CD4-positive, alpha-beta memory T cell (primary cell): ENCODE measurements at regions not wholly inside any gene's neighbourhood (a gene's known extent, or its start where the extent isn't known, plus 50 kb on each side); places are given as distances from the start of the nearest gene placed in this dataset.

Experiments used
- CTCF ChIA-PET: fragments of 350-600 bp; sonication (Branson Sonifier 250); formaldehyde crosslinking; loops from one replicate; lab custom pipeline; 2021; ENCODE audit warnings: inconsistent platforms; ENCODE audit not compliant: partially characterized antibody; lab: Charles Lee
- POLR2A ChIA-PET: fragments of 350-600 bp; sonication (Branson Sonifier 250); formaldehyde crosslinking; loops from one replicate; lab custom pipeline; 2021; ENCODE audit not compliant: partially characterized antibody; lab: Charles Lee
- DNase-seq, 5 donors: peaks; one replicate each; pipeline versions ENCODE4 v3.0.0 to v3.0.0-alpha.2; 2020 to 2022; ENCODE audit warnings: mixed read lengths in 1 of 5
- H3K27ac ChIP-seq: one replicate; pipeline ENCODE4 v1.7.0; 2013; ENCODE audit warnings: low read depth, low read length
- H3K27me3 ChIP-seq: 2 replicates; pipeline ENCODE4 v1.7.0; 2013; ENCODE audit warnings: mild to moderate bottlenecking, low read length, moderate library complexity; ENCODE audit not compliant: insufficient read depth
- H3K36me3 ChIP-seq: 2 replicates; pipeline ENCODE4 v1.7.0; 2013; ENCODE audit warnings: mild to moderate bottlenecking, low read length, moderate library complexity; ENCODE audit not compliant: insufficient read depth
- H3K4me1 ChIP-seq: 2 replicates; pipeline ENCODE4 v1.7.0; 2013; ENCODE audit warnings: mild to moderate bottlenecking, low read length, moderate library complexity; ENCODE audit not compliant: insufficient read depth
- H3K4me3 ChIP-seq, 2 donors: one replicate each; pipeline ENCODE4 v1.7.0; 2013; ENCODE audit warnings: low read length in 2 of 2, mild to moderate bottlenecking in 1 of 2
- H3K9me3 ChIP-seq, 2 donors: one replicate each; pipeline ENCODE4 v1.7.0; 2013; ENCODE audit warnings: low read length in 2 of 2, control low read depth in 1 of 2; ENCODE audit not compliant: control insufficient read depth in 1 of 2
- H3K27ac Mint-ChIP-seq, 7 donors: one replicate each; pipeline ENCODE4 v1.8.0; 2020 to 2021; ENCODE audit warnings: mixed read lengths in 7 of 7, mild to moderate bottlenecking in 6 of 7, inconsistent platforms in 3 of 7, moderate library complexity in 3 of 7
- H3K27me3 Mint-ChIP-seq, 2 donors: one replicate each; pipeline ENCODE4 v1.8.0; 2020 to 2021; ENCODE audit warnings: mixed read lengths in 2 of 2
- H3K36me3 Mint-ChIP-seq, 2 donors: one replicate each; pipeline ENCODE4 v1.8.0; 2020 to 2021; ENCODE audit warnings: mixed read lengths in 2 of 2, inconsistent platforms in 1 of 2, mild to moderate bottlenecking in 1 of 2
- H3K4me1 Mint-ChIP-seq, 4 donors: one replicate each; pipeline ENCODE4 v1.8.0; 2020 to 2021; ENCODE audit warnings: mixed read lengths in 4 of 4, mild to moderate bottlenecking in 1 of 4
- H3K4me3 Mint-ChIP-seq, 8 donors: one replicate each; pipeline ENCODE4 v1.8.0; 2020 to 2021; ENCODE audit warnings: mixed read lengths in 8 of 8, mild to moderate bottlenecking in 7 of 8, moderate library complexity in 6 of 8, inconsistent platforms in 3 of 8
- H3K9me3 Mint-ChIP-seq, 8 donors: one replicate each; pipeline ENCODE4 v1.8.0; 2020 to 2021; ENCODE audit warnings: mixed read lengths in 8 of 8, mild to moderate bottlenecking in 5 of 8, inconsistent platforms in 3 of 8, moderate library complexity in 1 of 8
- intact Hi-C: fragments of 100-400 bp; cut with micrococcal nuclease; formaldehyde crosslinking; loops from one replicate; pipeline ENCODE4 v1.15.1; 2023

DNA sequence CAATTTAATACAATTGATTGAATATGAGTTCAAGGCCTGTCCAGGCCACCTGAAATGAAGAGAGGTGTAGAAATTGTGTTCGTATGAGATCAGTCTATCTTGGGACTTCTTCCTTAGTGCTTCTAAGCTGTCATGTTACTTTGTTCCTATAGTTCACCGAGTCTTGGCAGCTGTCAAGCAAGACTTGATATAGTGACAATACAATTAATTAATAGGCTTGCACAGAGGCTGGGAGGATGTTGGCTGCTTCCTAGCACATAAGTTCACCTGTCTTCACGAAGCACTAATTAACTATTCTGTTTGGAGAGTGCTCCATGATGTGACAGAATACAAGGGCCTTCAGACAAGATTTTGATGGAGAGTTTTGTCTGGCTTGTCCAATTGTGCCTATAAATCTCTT, 103.7 kb upstream of the CD96 start:
- no peaks in the 10 kb centered on the region for H3K36me3 Mint-ChIP-seq
- POLR2A ChIA-PET = no interaction called here
- no peaks in the 10 kb centered on the region for H3K9me3 ChIP-seq
- H3K27me3 ChIP-seq = no peaks in the 10 kb centered on the region
- no peak overlapping the region for H3K27ac Mint-ChIP-seq
- no peak overlapping the region for H3K27ac ChIP-seq
- intact Hi-C loops = no loop called here
- no peak overlapping the region for H3K4me3 Mint-ChIP-seq
- H3K4me1 ChIP-seq = no peaks in the 10 kb centered on the region
- DNase-seq = no peak
- H3K27me3 Mint-ChIP-seq = peaks cover 0 to 1% of the 10 kb centered on the region in 2 donors
- no peaks in the 10 kb centered on the region for H3K4me1 Mint-ChIP-seq
- H3K9me3 Mint-ChIP-seq = peaks cover 0 to 5% (median 0%) of the 10 kb centered on the region in 8 donors
- H3K36me3 ChIP-seq = no peaks in the 10 kb centered on the region
- CTCF ChIA-PET = no interaction called here
- H3K4me3 ChIP-seq = no peak overlapping the region

GRCh38 chr3:111454551-111454950, 87.4 kb upstream of the CD96 start:
- CTCF ChIA-PET = no interaction called here
- H3K4me3 ChIP-seq = no peak overlapping the region
- Mint-ChIP-seq H3K36me3 (no peaks in the 10 kb centered on the region), H3K9me3 (no peaks in the 10 kb centered on the region), H3K27ac (no peak overlapping the region), H3K4me3 (no peak overlapping the region), H3K27me3 (no peaks in the 10 kb centered on the region), H3K4me1 (peaks cover 0 to 5% (median 2%) of the 10 kb centered on the region in 4 donors)
- intact Hi-C loops = no loop called here
- DNase-seq = no peak
- no peaks in the 10 kb centered on the region for H3K36me3 ChIP-seq
- no peak overlapping the region for H3K27ac ChIP-seq
- H3K4me1 ChIP-seq = no peaks in the 10 kb centered on the region
- H3K9me3 ChIP-seq = no peaks in the 10 kb centered on the region
- POLR2A ChIA-PET = no interaction called here
- H3K27me3 ChIP-seq = no peaks in the 10 kb centered on the region

- no peaks in the 10 kb centered on the region for H3K27me3 ChIP-seq
- H3K27ac ChIP-seq = no peak overlapping the region
- H3K27ac Mint-ChIP-seq = no peak overlapping the region
- ChIA-PET POLR2A (no interaction called here), CTCF (no interaction called here)
- H3K4me1 Mint-ChIP-seq = no peaks in the 10 kb centered on the region
- H3K36me3 ChIP-seq = no peaks in the 10 kb centered on the region
- no peaks in the 10 kb centered on the region for H3K9me3 ChIP-seq
- H3K4me3 ChIP-seq = no peak overlapping the region
- peaks cover 0 to 4% (median 2%) of the 10 kb centered on the region in 8 donors for H3K9me3 Mint-ChIP-seq
- no peak overlapping the region for H3K4me3 Mint-ChIP-seq
- no peaks in the 10 kb centered on the region for H3K27me3 Mint-ChIP-seq
- H3K36me3 Mint-ChIP-seq = no peaks in the 10 kb centered on the region
- intact Hi-C loops = no loop called here
- no peak for DNase-seq
- H3K4me1 ChIP-seq = no peaks in the 10 kb centered on the region
These were observed 76.8 kb upstream of the CD96 start for GRCh38 chr3:111465081-111465670.

GRCh38 chr3:111470032-111470431, 72.0 kb upstream of the CD96 start:
- Mint-ChIP-seq H3K36me3 (peaks cover 0 to 9% of the 10 kb centered on the region in 2 donors), H3K27me3 (peaks cover 1 to 2% of the 10 kb centered on the region in 2 donors), H3K27ac (no peak overlapping the region), H3K4me1 (no peaks in the 10 kb centered on the region), H3K4me3 (no peak overlapping the region), H3K9me3 (peaks cover 2 to 8% (median 5%) of the 10 kb centered on the region in 8 donors)
- Histone ChIP-seq H3K4me1 (no peaks in the 10 kb centered on the region), H3K27ac (no peak overlapping the region), H3K9me3 (no peaks in the 10 kb centered on the region), H3K27me3 (no peaks in the 10 kb centered on the region), H3K36me3 (no peaks in the 10 kb centered on the region), H3K4me3 (no peak overlapping the region)
- ChIA-PET POLR2A (no interaction called here), CTCF (no interaction called here)
- intact Hi-C loops = no loop called here
- no peak for DNase-seq

- H3K9me3 ChIP-seq = no peaks in the 10 kb centered on the region
- intact Hi-C loops = no loop called here
- H3K4me3 Mint-ChIP-seq = no peak overlapping the region
- no peak overlapping the region for H3K27ac Mint-ChIP-seq
- H3K36me3 ChIP-seq = no peaks in the 10 kb centered on the region
- H3K9me3 Mint-ChIP-seq = peaks cover 2 to 8% (median 6%) of the 10 kb centered on the region in 8 donors
- no peaks in the 10 kb centered on the region for H3K4me1 Mint-ChIP-seq
- H3K4me1 ChIP-seq = no peaks in the 10 kb centered on the region
- H3K27ac ChIP-seq = no peak overlapping the region
- ChIA-PET POLR2A (no interaction called here), CTCF (interaction anchor here (1.4 kb wide), 1 partner anchor 8 kb away, joined by 3 read pairs; no protein-coding TSS in a partner anchor)
- no peak overlapping the region for H3K4me3 ChIP-seq
- no peaks in the 10 kb centered on the region for H3K27me3 ChIP-seq
- H3K27me3 Mint-ChIP-seq = peaks cover 1 to 2% of the 10 kb centered on the region in 2 donors
- peaks cover 0 to 12% of the 10 kb centered on the region in 2 donors for H3K36me3 Mint-ChIP-seq
- DNase-seq = no peak
These were observed 70.2 kb upstream of the CD96 start for GRCh38 chr3:111471831-111472230.

DNA sequence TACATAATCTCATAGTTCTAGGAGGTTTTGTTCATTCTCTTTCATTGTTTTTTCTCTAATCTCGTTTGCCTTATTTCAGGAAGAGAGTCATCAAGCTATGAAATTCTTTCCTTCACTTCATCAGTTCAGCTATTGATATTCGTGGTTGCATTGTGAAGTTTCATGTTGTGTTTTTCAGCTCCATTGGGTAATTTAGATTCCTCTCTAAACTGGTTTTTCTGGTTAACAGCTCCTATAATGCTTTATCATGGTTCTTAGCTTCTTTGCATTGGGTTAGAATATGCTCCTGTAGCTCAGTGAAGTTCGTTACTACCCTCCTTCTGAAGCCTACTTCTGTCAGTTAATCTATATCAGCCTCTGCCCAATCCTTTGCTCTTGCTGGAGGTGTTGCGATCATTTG, 69.4 kb upstream of the CD96 start:
- no peak overlapping the region for H3K27ac ChIP-seq
- no peaks in the 10 kb centered on the region for H3K27me3 ChIP-seq
- CTCF ChIA-PET = no interaction called here
- H3K27me3 Mint-ChIP-seq = peaks cover 1 to 2% of the 10 kb centered on the region in 2 donors
- H3K4me1 ChIP-seq = no peaks in the 10 kb centered on the region
- no peaks in the 10 kb centered on the region for H3K4me1 Mint-ChIP-seq
- H3K4me3 ChIP-seq = no peak overlapping the region
- peak overlapping the region in 1 of 7 donors; percentile 17 for H3K27ac Mint-ChIP-seq
- intact Hi-C loops = no loop called here
- peak overlapping the region in 1 of 8 donors; percentile 27 for H3K4me3 Mint-ChIP-seq
- H3K36me3 Mint-ChIP-seq = peaks cover 0 to 12% of the 10 kb centered on the region in 2 donors
- POLR2A ChIA-PET = no interaction called here
- peaks cover 2 to 8% (median 6%) of the 10 kb centered on the region in 8 donors for H3K9me3 Mint-ChIP-seq
- H3K9me3 ChIP-seq = no peaks in the 10 kb centered on the region
- H3K36me3 ChIP-seq = no peaks in the 10 kb centered on the region
- no peak for DNase-seq

DNA sequence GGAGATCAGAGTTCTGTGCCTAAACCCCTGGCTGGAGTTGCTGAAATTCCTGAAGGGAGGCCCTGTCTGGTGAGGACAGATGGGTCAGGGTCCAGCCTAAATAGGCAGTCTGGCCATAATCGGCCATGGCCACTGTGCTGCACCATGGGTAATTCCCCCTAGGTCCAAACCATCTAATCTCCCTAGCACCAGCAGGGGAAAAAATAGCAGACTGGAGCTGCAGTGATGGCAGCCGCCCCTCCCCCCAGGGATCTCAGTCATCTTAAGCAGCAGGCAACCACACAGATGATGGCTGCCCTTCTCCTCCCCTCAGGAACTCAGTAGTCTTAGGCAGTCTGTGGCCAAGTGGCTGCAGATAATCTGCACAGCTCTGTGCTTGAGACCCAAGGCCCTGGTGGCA, 68.4 kb upstream of the CD96 start:
- H3K27ac Mint-ChIP-seq = no peak overlapping the region
- intact Hi-C loops = no loop called here
- Histone ChIP-seq H3K4me3 (no peak overlapping the region), H3K27ac (no peak overlapping the region), H3K36me3 (no peaks in the 10 kb centered on the region), H3K9me3 (no peaks in the 10 kb centered on the region), H3K4me1 (no peaks in the 10 kb centered on the region), H3K27me3 (no peaks in the 10 kb centered on the region)
- H3K9me3 Mint-ChIP-seq = peaks cover under 1 to 8% (median 5%) of the 10 kb centered on the region in 8 donors
- no peak overlapping the region for H3K4me3 Mint-ChIP-seq
- H3K36me3 Mint-ChIP-seq = peaks cover 0 to 12% of the 10 kb centered on the region in 2 donors
- no peaks in the 10 kb centered on the region for H3K4me1 Mint-ChIP-seq
- CTCF ChIA-PET = no interaction called here
- no peak for DNase-seq
- POLR2A ChIA-PET = no interaction called here
- H3K27me3 Mint-ChIP-seq = peaks cover 1 to 2% of the 10 kb centered on the region in 2 donors
